ENCODE measurements at regions not wholly inside any gene's neighbourhood (a gene's known extent, or its start where the extent isn't known, plus 50 kb on each side); places are given as distances from the start of the nearest gene placed in this dataset.

DNA sequence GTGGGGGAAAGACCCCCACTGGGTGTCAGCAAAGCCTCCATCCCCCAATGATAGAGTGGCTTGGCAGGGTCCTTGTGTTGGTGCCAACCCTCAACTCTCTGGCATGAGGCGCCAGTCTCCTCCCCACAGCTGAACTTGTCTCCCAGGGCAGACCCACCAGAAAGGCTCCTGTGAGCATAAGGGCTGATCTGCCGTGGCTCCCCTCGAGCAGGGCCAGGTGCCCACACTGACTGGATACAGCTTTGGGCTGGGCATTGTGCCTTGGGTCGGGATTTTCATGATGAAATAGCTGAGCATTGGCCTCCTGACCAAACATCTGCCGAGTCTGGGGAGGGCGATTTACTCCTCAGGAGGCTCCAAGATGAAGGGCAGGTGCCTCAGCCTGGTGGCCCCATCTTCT is 68.1 kb upstream of the NPTX2 start:
- Mint-ChIP-seq H3K4me1 (ENCODE audit: unreplicated experiment) (no peaks in the 10 kb centered on the region), H3K9me3 (ENCODE audit: unreplicated experiment) (peaks cover 12% of the 10 kb centered on the region), H3K36me3 (ENCODE audit: unreplicated experiment) (no peaks in the 10 kb centered on the region), H3K27ac (ENCODE audit: unreplicated experiment) (no peak overlapping the region), H3K27me3 (ENCODE audit: unreplicated experiment) (no peaks in the 10 kb centered on the region), H3K4me3 (ENCODE audit: unreplicated experiment) (no peak overlapping the region)
- no peak for DNase-seq (ENCODE audit: extremely low spot score, unreplicated experiment)
- TF ChIP-seq, protein P1, sequence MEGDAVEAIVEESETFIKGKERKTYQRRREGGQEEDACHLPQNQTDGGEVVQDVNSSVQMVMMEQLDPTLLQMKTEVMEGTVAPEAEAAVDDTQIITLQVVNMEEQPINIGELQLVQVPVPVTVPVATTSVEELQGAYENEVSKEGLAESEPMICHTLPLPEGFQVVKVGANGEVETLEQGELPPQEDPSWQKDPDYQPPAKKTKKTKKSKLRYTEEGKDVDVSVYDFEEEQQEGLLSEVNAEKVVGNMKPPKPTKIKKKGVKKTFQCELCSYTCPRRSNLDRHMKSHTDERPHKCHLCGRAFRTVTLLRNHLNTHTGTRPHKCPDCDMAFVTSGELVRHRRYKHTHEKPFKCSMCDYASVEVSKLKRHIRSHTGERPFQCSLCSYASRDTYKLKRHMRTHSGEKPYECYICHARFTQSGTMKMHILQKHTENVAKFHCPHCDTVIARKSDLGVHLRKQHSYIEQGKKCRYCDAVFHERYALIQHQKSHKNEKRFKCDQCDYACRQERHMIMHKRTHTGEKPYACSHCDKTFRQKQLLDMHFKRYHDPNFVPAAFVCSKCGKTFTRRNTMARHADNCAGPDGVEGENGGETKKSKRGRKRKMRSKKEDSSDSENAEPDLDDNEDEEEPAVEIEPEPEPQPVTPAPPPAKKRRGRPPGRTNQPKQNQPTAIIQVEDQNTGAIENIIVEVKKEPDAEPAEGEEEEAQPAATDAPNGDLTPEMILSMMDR (IDR thresholded peaks at IDR 0.05), result no peak

DNA sequence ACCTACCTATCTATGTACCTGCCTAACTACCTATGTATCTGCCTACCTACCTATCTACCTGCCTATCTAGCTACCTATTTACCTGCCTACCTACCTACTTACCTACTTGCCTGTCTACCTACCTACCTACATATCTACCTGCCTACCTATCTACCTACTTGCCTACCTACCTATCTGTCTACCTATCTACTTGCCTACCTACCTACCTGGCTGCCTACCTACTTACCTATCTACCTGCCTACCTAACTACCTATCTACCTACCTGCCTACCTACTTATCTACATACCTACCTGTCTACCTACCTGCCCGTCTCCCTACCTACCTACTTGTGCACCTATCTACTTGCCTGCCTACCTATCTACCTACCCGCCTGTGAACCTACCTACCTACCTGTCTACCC is 68.7 kb upstream of the NPTX2 start:
- Mint-ChIP-seq H3K27ac (ENCODE audit: unreplicated experiment) (no peak overlapping the region), H3K27me3 (ENCODE audit: unreplicated experiment) (no peaks in the 10 kb centered on the region)
- TF ChIP-seq, protein P1 (IDR thresholded peaks at IDR 0.05), result no peak

DNA sequence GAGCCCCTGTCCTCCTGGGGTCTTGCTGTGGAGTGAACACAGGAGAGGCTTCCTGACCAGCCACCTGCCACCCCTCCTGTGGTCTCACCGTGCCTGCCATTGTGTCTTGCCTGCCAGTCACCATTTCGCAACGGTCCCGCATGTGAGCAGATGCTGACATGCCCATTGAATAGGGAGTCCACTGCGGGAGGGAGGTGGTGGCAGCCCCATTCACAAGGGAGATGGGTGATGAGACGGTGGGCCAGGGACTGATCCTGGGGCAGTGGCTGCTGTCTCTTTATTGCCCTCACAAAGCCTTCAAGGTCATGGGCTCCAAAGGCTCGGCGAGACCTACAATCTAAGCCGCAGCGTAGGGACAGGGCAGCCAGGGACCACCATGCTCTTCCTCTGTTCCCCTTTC is 76.0 kb upstream of the NPTX2 start:
- Mint-ChIP-seq H3K27me3 (ENCODE audit: unreplicated experiment) (no peaks in the 10 kb centered on the region), H3K4me1 (ENCODE audit: unreplicated experiment) (no peaks in the 10 kb centered on the region), H3K27ac (ENCODE audit: unreplicated experiment) (no peak overlapping the region), H3K9me3 (ENCODE audit: unreplicated experiment) (peaks cover 10% of the 10 kb centered on the region), H3K36me3 (ENCODE audit: unreplicated experiment) (no peaks in the 10 kb centered on the region), H3K4me3 (ENCODE audit: unreplicated experiment) (no peak overlapping the region)
- DNase-seq (ENCODE audit: extremely low spot score, unreplicated experiment), result no peak
- TF ChIP-seq, protein P1 (IDR thresholded peaks at IDR 0.05), result no peak

More for the DNA sequence above, 68.7 kb upstream of the NPTX2 start:
- no peak overlapping the region for H3K4me3 Mint-ChIP-seq (ENCODE audit: unreplicated experiment)
- peaks cover 12% of the 10 kb centered on the region for H3K9me3 Mint-ChIP-seq (ENCODE audit: unreplicated experiment)
- no peaks in the 10 kb centered on the region for H3K36me3 Mint-ChIP-seq (ENCODE audit: unreplicated experiment)
- DNase-seq (ENCODE audit: extremely low spot score, unreplicated experiment), result no peak
- no peaks in the 10 kb centered on the region for H3K4me1 Mint-ChIP-seq (ENCODE audit: unreplicated experiment)

DNA sequence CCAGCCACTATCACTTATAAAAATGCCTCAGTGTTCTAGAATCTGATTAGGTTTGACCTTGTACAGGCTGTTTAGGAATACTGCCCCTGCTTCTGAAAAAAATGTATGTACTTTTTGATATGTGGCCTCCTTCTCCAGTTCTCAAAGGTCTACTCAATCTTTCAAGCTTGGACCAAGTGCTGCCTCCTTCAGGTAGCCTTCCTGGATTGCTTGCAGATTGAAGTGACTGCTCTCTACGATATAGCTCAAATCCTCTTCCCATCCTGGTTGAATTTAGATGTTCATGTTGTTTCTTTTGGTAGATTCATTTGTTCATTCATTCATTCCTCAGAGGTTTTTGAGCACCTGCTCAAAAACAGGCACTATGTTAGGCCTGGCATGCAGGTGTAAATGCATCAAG is 77.2 kb upstream of the NPTX2 start:
- no peak overlapping the region for H3K4me3 Mint-ChIP-seq (ENCODE audit: unreplicated experiment)
- H3K27me3 Mint-ChIP-seq (ENCODE audit: unreplicated experiment), result no peaks in the 10 kb centered on the region
- H3K27ac Mint-ChIP-seq (ENCODE audit: unreplicated experiment), result no peak overlapping the region
- DNase-seq (ENCODE audit: extremely low spot score, unreplicated experiment), result no peak
- no peaks in the 10 kb centered on the region for H3K4me1 Mint-ChIP-seq (ENCODE audit: unreplicated experiment)
- TF ChIP-seq, protein P1 (IDR thresholded peaks at IDR 0.05), result no peak
- peaks cover 16% of the 10 kb centered on the region for H3K9me3 Mint-ChIP-seq (ENCODE audit: unreplicated experiment)
- H3K36me3 Mint-ChIP-seq (ENCODE audit: unreplicated experiment), result no peaks in the 10 kb centered on the region

DNA sequence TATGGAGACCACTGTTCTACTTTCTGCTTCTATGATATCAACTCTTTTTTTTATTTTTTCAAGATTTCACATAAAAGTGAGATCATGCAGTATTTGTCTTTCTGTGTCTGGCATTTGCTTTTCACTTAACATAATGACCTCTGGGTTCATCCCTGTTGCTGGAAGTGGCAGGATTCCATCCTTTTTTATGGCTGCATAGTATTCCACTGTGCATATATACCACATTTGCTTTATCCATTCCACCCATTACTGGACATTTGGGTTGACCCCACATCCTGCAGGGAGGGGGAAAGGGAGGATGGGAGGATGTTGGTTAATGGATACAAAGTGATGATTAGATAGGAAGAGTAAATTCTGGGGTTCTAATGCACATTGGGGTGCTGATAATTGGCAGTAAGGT is 80.3 kb upstream of the NPTX2 start:
- no peaks in the 10 kb centered on the region for H3K36me3 Mint-ChIP-seq (ENCODE audit: unreplicated experiment)
- H3K9me3 Mint-ChIP-seq (ENCODE audit: unreplicated experiment), result peaks cover 22% of the 10 kb centered on the region
- H3K4me1 Mint-ChIP-seq (ENCODE audit: unreplicated experiment), result no peaks in the 10 kb centered on the region
- H3K4me3 Mint-ChIP-seq (ENCODE audit: unreplicated experiment), result no peak overlapping the region
- DNase-seq (ENCODE audit: extremely low spot score, unreplicated experiment), result no peak
- H3K27ac Mint-ChIP-seq (ENCODE audit: unreplicated experiment), result no peak overlapping the region
- no peaks in the 10 kb centered on the region for H3K27me3 Mint-ChIP-seq (ENCODE audit: unreplicated experiment)
- TF ChIP-seq, protein P1 (IDR thresholded peaks at IDR 0.05), result no peak

Measured in osteocyte (in vitro differentiated cells).